Ectodermal cell (in vitro differentiated cells): ENCODE measurements at regions not wholly inside any gene's neighbourhood (a gene's known extent, or its start where the extent isn't known, plus 50 kb on each side); places are given as distances from the start of the nearest gene placed in this dataset.
"Not testable (repeated sequence)": the region's sequence is repeated elsewhere in the genome, so short reads cannot be mapped to it uniquely, and the experiment has no call there.

Experiments
- H3K27ac ChIP-seq: 2 replicates; pipeline ENCODE4 v1.7.0; 2013; ENCODE audit warnings: mild to moderate bottlenecking, low read depth, low read length; ENCODE audit not compliant: insufficient read depth, poor library complexity, severe bottlenecking
- H3K27me3 ChIP-seq: 2 replicates; pipeline ENCODE4 v1.7.0; 2013; ENCODE audit warnings: mild to moderate bottlenecking, low read length; ENCODE audit not compliant: insufficient read depth, control insufficient read depth, poor library complexity, severe bottlenecking
- H3K36me3 ChIP-seq: one replicate; pipeline ENCODE4 v1.7.0; 2013; ENCODE audit warnings: low read length; ENCODE audit not compliant: control insufficient read depth, insufficient read depth
- H3K4me1 ChIP-seq: one replicate; pipeline ENCODE4 v1.7.0; 2013; ENCODE audit warnings: low read length; ENCODE audit not compliant: control insufficient read depth, insufficient read depth
- H3K4me3 ChIP-seq: 2 replicates; pipeline ENCODE4 v1.7.0; 2013; ENCODE audit warnings: low read depth, low read length, control low read depth; ENCODE audit not compliant: insufficient read depth
- H3K9me3 ChIP-seq: 2 replicates; pipeline ENCODE4 v1.7.0; 2013; ENCODE audit warnings: mild to moderate bottlenecking, low read length, moderate library complexity; ENCODE audit not compliant: control insufficient read depth
- WGBS, 2 experiments: methylation state at CpG; one replicate each; pipeline ENCODE4 v1.1.7; 2013; ENCODE audit warnings: missing lambda C conversion rate in 2 of 2; 5-methylcytosine and 5-hydroxymethylcytosine counted together

DNA sequence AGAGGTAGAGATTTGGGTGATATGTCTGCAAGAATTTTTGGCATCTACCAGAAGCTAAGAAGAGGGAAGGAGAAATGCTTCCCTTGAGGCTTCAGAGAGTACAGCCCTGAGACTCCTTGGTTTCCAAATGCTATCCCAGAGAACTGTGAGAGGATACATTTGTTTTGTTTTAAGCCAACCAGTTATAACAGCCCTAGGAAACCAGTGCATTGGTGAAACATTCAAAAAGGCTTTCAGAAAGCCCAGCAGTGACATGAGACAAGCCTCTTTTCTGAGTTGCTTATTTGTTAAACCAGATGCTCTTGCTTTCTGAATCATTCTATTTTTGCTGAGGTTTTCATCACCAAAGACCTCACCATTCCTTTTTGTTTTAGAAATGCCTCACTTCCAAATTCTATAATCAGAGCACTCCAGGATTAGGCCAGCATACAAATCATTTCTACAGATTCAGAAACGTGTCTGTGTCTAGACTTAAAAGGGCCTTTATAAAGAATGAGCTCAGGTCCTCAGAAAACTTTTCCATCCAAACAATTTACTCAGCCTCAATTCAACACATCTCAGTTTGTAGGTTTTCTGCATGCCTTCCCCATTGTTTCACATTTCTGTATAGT, 1617.8 kb upstream of the FLRT2 start:
- no peak overlapping the region for H3K4me3 ChIP-seq
- 81 to 82% methylated on average over 1 of the region's 1 CpG for WGBS, 2 experiments
- no peaks in the 10 kb centered on the region for H3K9me3 ChIP-seq
- no peaks in the 10 kb centered on the region for H3K4me1 ChIP-seq
- no peaks in the 10 kb centered on the region for H3K27me3 ChIP-seq
- H3K27ac ChIP-seq = no peak overlapping the region
- no peaks in the 10 kb centered on the region for H3K36me3 ChIP-seq

DNA sequence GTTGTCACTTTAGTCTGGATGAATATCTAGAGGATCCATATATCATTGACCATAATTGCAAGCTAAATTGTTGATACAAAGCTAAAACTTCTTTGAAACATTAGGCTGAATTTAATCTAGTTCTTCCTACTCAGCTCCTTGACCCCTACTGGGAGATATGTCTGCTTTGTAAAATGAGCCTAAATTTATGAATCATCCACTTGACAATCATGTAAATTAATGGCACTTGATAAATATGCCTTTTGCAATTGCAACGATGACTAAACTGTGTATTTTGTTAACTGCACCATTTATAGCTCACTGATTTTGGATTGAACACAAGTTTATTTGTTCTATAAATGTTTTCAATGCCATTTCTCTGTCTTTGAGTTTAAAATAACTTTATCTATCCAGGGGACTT, 1616.5 kb upstream of the FLRT2 start:
- Histone ChIP-seq H3K4me3 (no peak overlapping the region), H3K4me1 (no peaks in the 10 kb centered on the region), H3K27ac (no peak overlapping the region), H3K27me3 (no peaks in the 10 kb centered on the region), H3K9me3 (no peaks in the 10 kb centered on the region), H3K36me3 (no peaks in the 10 kb centered on the region)
- 100% methylated on average over 1 of the region's 1 CpG for WGBS, 2 experiments

GRCh38 chr14:83918546-83918945, 1611.4 kb upstream of the FLRT2 start:
- Histone ChIP-seq H3K27me3 (no peaks in the 10 kb centered on the region), H3K4me3 (no peak overlapping the region), H3K27ac (no peak overlapping the region), H3K4me1 (no peaks in the 10 kb centered on the region), H3K9me3 (no peaks in the 10 kb centered on the region), H3K36me3 (no peaks in the 10 kb centered on the region)
- 96 to 99% methylated on average over 2 of the region's 2 CpGs for WGBS, 2 experiments

DNA sequence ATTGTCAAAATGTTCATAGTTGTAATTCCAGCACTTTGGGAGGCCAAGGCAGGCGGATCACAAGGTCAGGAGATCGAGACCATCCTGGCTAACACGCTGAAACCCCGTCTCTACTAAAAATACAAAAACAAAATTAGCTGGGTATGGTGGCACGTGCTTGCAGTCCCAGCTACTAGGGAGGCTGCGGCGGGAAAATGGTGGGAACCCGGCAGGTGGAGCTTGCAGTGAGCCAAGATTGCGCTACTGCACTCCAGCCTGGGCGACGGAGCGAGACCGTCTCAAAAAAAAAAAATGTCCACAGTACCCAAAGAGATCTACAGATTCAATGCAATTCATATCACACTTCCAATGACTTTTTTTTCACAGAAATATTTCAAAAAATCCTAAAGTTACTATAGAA, 1610.3 kb upstream of the FLRT2 start:
- not testable (repeated sequence) for H3K9me3 ChIP-seq, H3K27me3 ChIP-seq, H3K27ac ChIP-seq, H3K4me1 ChIP-seq, H3K4me3 ChIP-seq, H3K36me3 ChIP-seq
- 93% methylated on average over 13 of the region's 13 CpGs for WGBS, 2 experiments

DNA sequence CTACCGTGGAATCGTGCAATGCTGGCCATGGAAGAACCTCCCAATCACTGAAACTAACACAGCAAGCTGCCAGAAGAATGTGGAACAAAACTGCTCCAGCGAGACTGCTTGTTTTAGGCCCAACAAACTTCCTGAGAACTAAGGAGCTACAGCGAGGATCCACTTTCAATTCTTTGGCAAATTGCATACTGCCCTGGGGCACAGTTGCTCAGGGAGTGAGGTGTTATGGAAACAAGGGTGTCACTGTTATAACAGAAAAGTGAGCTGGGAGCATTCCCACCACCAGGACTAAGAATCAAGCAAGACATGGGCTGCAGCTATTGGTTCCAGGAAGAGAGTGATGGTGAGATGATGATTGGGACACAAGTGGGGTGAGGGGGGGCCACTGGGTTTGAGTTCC, 1606.1 kb upstream of the FLRT2 start:
- H3K4me1 ChIP-seq = no peaks in the 10 kb centered on the region
- 78 to 82% methylated on average over 4 of the region's 4 CpGs for WGBS, 2 experiments
- no peaks in the 10 kb centered on the region for H3K27me3 ChIP-seq
- no peak overlapping the region for H3K4me3 ChIP-seq
- H3K36me3 ChIP-seq = no peaks in the 10 kb centered on the region
- no peak overlapping the region for H3K27ac ChIP-seq
- H3K9me3 ChIP-seq = no peaks in the 10 kb centered on the region

- WGBS, 2 experiments = 78% methylated on average over 3 of the region's 3 CpGs
Measured at GRCh38 chr14:83924259-83924658, 1605.7 kb upstream of the FLRT2 start.

DNA sequence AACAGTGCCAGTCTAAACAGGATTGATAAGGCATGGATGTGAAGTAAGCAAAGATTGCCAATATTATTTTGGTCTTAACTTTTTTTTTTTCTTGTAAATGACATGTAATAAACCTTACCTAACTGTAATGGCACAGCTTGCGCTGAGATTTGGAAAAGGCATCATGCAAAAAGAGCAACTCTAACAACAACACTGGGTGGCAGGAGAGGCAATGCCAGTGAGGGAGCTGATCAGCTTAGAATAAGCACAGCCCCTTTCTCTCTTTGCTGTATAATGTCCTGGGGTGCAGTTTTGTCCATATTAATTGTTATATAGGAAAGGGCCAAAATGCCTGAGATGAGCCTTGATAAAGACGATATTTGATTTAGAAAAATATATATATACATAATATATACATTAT, 1589.7 kb upstream of the FLRT2 start:
- WGBS, 2 experiments = 95 to 100% methylated on average over 1 of the region's 2 CpGs
- Histone ChIP-seq H3K9me3 (no peaks in the 10 kb centered on the region), H3K4me1 (no peaks in the 10 kb centered on the region), H3K27me3 (no peaks in the 10 kb centered on the region), H3K36me3 (no peaks in the 10 kb centered on the region), H3K27ac (no peak overlapping the region), H3K4me3 (no peak overlapping the region)

More at GRCh38 chr14:83924259-83924658, 1605.7 kb upstream of the FLRT2 start:
- Histone ChIP-seq H3K9me3 (no peaks in the 10 kb centered on the region), H3K27ac (no peak overlapping the region), H3K36me3 (no peaks in the 10 kb centered on the region), H3K4me1 (no peaks in the 10 kb centered on the region), H3K27me3 (no peaks in the 10 kb centered on the region), H3K4me3 (no peak overlapping the region)

- Histone ChIP-seq H3K36me3 (no peaks in the 10 kb centered on the region), H3K4me3 (no peak overlapping the region), H3K27me3 (no peaks in the 10 kb centered on the region), H3K4me1 (no peaks in the 10 kb centered on the region), H3K9me3 (no peaks in the 10 kb centered on the region), H3K27ac (no peak overlapping the region)
- WGBS, 2 experiments = 92 to 93% methylated on average over 1 of the region's 1 CpG
Measured at GRCh38 chr14:83958359-83958758, 1571.6 kb upstream of the FLRT2 start.

GRCh38 chr14:83960832-83961512, 1569.0 kb upstream of the FLRT2 start:
- H3K27ac ChIP-seq = no peak overlapping the region
- H3K27me3 ChIP-seq = no peaks in the 10 kb centered on the region
- no peak overlapping the region for H3K4me3 ChIP-seq
- H3K9me3 ChIP-seq = no peaks in the 10 kb centered on the region
- no peaks in the 10 kb centered on the region for H3K36me3 ChIP-seq
- 9 to 17% methylated on average over 2 of the region's 2 CpGs for WGBS, 2 experiments
- no peaks in the 10 kb centered on the region for H3K4me1 ChIP-seq

GRCh38 chr14:83969998-83970397, 1559.9 kb upstream of the FLRT2 start:
- H3K4me1 ChIP-seq = no peaks in the 10 kb centered on the region
- H3K36me3 ChIP-seq = no peaks in the 10 kb centered on the region
- H3K27me3 ChIP-seq = no peaks in the 10 kb centered on the region
- H3K9me3 ChIP-seq = no peaks in the 10 kb centered on the region
- no peak overlapping the region for H3K27ac ChIP-seq
- WGBS, 2 experiments = 89 to 97% methylated on average over 5 of the region's 5 CpGs
- H3K4me3 ChIP-seq = no peak overlapping the region
